ENCODE measurements at regions not wholly inside any gene's neighbourhood (a gene's known extent, or its start where the extent isn't known, plus 50 kb on each side); places are given as distances from the start of the nearest gene placed in this dataset.

- Histone ChIP-seq H3K9me3 (replicated peaks; ENCODE audit: control insufficient read depth, insufficient read depth, low read length) (no peaks in the 10 kb centered on the region), H3K9ac (replicated peaks; ENCODE audit: extremely low read depth, insufficient read depth, low read length) (no peak overlapping the region), H3K79me2 (ENCODE audit: control insufficient read depth, insufficient read depth, low read length) (no peaks in the 10 kb centered on the region), H2AFZ (ENCODE audit: low read depth, low read length) (no peak overlapping the region), H3K36me3 (ENCODE audit: control insufficient read depth in 2 of 2, extremely low read depth in 1 of 2, insufficient read depth in 2 of 2, low read length in 2 of 2) (no peaks in the 10 kb centered on the region), H3K4me2 (ENCODE audit: insufficient read depth, low read length) (no peak overlapping the region), H3K9me1 (replicated peaks; ENCODE audit: control insufficient read depth, extremely low read depth, insufficient read depth, low read length) (no peaks in the 10 kb centered on the region), H3K27me3 (ENCODE audit: control insufficient read depth in 2 of 2, insufficient read depth in 2 of 2, low read length in 2 of 2) (no peaks in the 10 kb centered on the region), H3K4me3 (replicated peaks in 1 of 3; ENCODE audit: insufficient read depth in 1 of 3, low read depth in 1 of 3, low read length in 3 of 3) (no peak overlapping the region), H4K20me1 (replicated peaks; ENCODE audit: control insufficient read depth, extremely low read depth, insufficient read depth, low read length) (no peaks in the 10 kb centered on the region), H3K27ac (ENCODE audit: insufficient read depth, low read depth, low read length) (no peak overlapping the region), H3K4me1 (ENCODE audit: control insufficient read depth, extremely low read depth, insufficient read depth, low read length) (no peaks in the 10 kb centered on the region)
- FAIRE-seq (no peak), DNase-seq (ENCODE audit: low read depth, low spot score) (no peak)
- CTCF ChIA-PET: interaction anchor here (1.2 kb wide), 1 partner anchor 15 kb away, joined by 3 read pairs; no protein-coding TSS in a partner anchor
- dilution Hi-C loops (cut with MboI; ENCODE audit: extremely low pct_ligation_motif_present, low sequenced_read_pairs) (no loop called here), intact Hi-C loops (cut with micrococcal nuclease) (no loop called here)
- TF ChIP-seq CTCF (IDR thresholded peaks at IDR 0.05; ENCODE audit: extremely low read depth in 1 of 2, insufficient read depth in 1 of 2, low read depth in 1 of 2, low read length in 2 of 2) (no peak), POLR2AphosphoS5 (IDR thresholded peaks at IDR 0.05; ENCODE audit: insufficient read depth, low read depth, low read length) (no peak), GATA2 (IDR thresholded peaks at IDR 0.05; ENCODE audit: insufficient read depth, insufficient read length, low read depth, low read length) (no peak), FOS (IDR thresholded peaks at IDR 0.05; ENCODE audit: borderline replicate concordance, insufficient read depth, low read length) (no peak), JUN (IDR thresholded peaks at IDR 0.05; ENCODE audit: borderline replicate concordance, insufficient read depth, insufficient read length, low read depth) (no peak), EZH2 (IDR thresholded peaks at IDR 0.05; ENCODE audit: borderline replicate concordance, low read depth, low read length, severe bottlenecking) (no peak), MYC (IDR thresholded peaks at IDR 0.05; ENCODE audit: low read depth, low read length) (no peak), MAX (IDR thresholded peaks at IDR 0.05; ENCODE audit: insufficient read depth, insufficient read length) (no peak), POLR2A (IDR thresholded peaks at IDR 0.05; ENCODE audit: low read depth, low read length) (no peak)
- POLR2A ChIA-PET: no interaction called here
- no TSS peak for BruUV-seq (replicated peaks)
Measured at GRCh38 chr9:12314589-12314988, 378.6 kb upstream of the TYRP1 start.
